ENCODE measurements at regions not wholly inside any gene's neighbourhood (a gene's known extent, or its start where the extent isn't known, plus 50 kb on each side); places are given as distances from the start of the nearest gene placed in this dataset.

DNA sequence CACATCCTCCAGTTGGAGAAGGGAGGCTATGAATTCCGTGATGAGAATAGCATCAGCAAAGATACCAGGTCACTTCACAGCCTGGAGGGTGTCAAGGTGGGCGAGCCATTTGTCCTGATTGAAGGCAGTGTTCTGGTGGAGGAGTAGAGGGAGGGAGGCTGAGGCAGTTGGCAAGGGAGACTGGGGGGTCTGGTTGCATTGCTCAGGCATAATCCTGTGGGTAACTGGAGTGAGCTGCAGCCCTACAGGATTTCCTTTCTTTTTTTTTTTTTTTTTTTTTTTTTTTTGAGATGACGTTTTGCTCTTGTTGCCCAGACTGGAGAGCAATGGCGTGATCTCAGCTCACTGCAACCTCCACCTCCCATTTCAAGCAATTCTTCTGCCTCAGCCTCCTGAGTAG lies 223.9 kb upstream of the KLF4 start:
- no peak for TF ChIP-seq CTCF (IDR thresholded peaks at IDR 0.05; ENCODE audit: low read length)
- no peak for TF ChIP-seq EZH2 (IDR thresholded peaks at IDR 0.05; ENCODE audit: borderline replicate concordance, low read length)

All from OCI-LY1 (cell line).